ENCODE measurements at regions not wholly inside any gene's neighbourhood (a gene's known extent, or its start where the extent isn't known, plus 50 kb on each side); places are given as distances from the start of the nearest gene placed in this dataset.

GRCh38 chr11:134741453-134742223, 329.6 kb upstream of the B3GAT1 start:
- WGBS, 4 donors = 57 to 74% (median 60%) methylated on average over 10 of the region's 10 CpGs
- Histone ChIP-seq H3K36me3 (replicated peaks in 1 of 2) (no peaks in the 10 kb centered on the region), H3K27me3 (no peaks in the 10 kb centered on the region), H3K27ac (peak overlapping the region in 1 of 5 donors; percentile 26), H3K4me3 (no peak overlapping the region), H3K4me1 (replicated peaks in 1 of 2) (no peaks in the 10 kb centered on the region), H3K9me3 (replicated peaks in 1 of 3) (no peaks in the 10 kb centered on the region)
- TF ChIP-seq POLR2A (IDR thresholded peaks at IDR 0.05) (no peak), CTCF (IDR thresholded peaks at IDR 0.05) (no peak)
- DNase-seq = peak in 3 of 7 donors; percentile 7 to 39 (median 22)
- intact Hi-C loops (cut with DNase I) = no loop called here

GRCh38 chr11:134740590-134741261, 328.7 kb upstream of the B3GAT1 start:
- WGBS, 4 donors = 65 to 74% (median 72%) methylated on average over 9 of the region's 9 CpGs
- TF ChIP-seq POLR2A (IDR thresholded peaks at IDR 0.05) (no peak), CTCF (IDR thresholded peaks at IDR 0.05) (no peak)
- Histone ChIP-seq H3K36me3 (replicated peaks in 1 of 2) (no peaks in the 10 kb centered on the region), H3K4me3 (no peak overlapping the region), H3K9me3 (replicated peaks in 1 of 3) (no peaks in the 10 kb centered on the region), H3K27ac (no peak overlapping the region), H3K27me3 (no peaks in the 10 kb centered on the region), H3K4me1 (replicated peaks in 1 of 2) (no peaks in the 10 kb centered on the region)
- peak in 1 of 7 donors; percentile 4 for DNase-seq
- intact Hi-C loops (cut with DNase I) = no loop called here

DNA sequence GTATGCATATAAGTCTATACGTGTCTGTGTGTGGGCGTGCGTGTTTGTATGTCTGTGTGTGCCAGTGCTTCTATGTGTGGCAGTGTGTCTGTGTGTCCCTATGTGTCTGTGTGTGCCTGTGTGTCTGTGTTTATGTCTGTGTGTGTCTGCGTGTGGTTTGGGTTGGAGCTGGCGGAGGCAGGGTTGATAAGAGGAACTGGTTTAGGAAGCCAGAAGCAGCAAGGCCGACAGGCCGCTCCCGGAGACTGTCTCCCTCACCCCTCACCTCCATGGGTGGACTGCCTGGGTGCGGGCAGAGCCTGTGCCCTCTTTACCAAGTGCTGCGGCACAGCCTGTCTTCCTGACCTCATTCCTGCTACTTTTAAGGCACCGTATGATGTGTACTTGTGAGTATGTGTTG, 327.1 kb upstream of the B3GAT1 start:
- H3K4me1 ChIP-seq (replicated peaks in 1 of 2) = peaks cover 0 to 4% of the 10 kb centered on the region in 2 donors
- H3K27ac ChIP-seq = no peak overlapping the region
- no peaks in the 10 kb centered on the region for H3K27me3 ChIP-seq
- DNase-seq = no peak
- 68 to 83% (median 77%) methylated on average over 11 of the region's 11 CpGs for WGBS, 4 donors
- intact Hi-C loops (cut with DNase I) = no loop called here
- no peaks in the 10 kb centered on the region for H3K36me3 ChIP-seq (replicated peaks in 1 of 2)
- H3K9me3 ChIP-seq (replicated peaks in 1 of 3) = no peaks in the 10 kb centered on the region
- TF ChIP-seq POLR2A (IDR thresholded peaks at IDR 0.05) = no peak
- TF ChIP-seq CTCF (IDR thresholded peaks at IDR 0.05) = no peak
- H3K4me3 ChIP-seq = no peak overlapping the region

GRCh38 chr11:134738581-134738980, 326.5 kb upstream of the B3GAT1 start:
- intact Hi-C loops (cut with DNase I) = no loop called here
- Histone ChIP-seq H3K9me3 (replicated peaks in 1 of 3) (no peaks in the 10 kb centered on the region), H3K4me1 (replicated peaks in 1 of 2) (peaks cover 0 to 4% of the 10 kb centered on the region in 2 donors), H3K36me3 (replicated peaks in 1 of 2) (no peaks in the 10 kb centered on the region), H3K4me3 (no peak overlapping the region), H3K27me3 (no peaks in the 10 kb centered on the region), H3K27ac (no peak overlapping the region)
- 81 to 94% (median 86%) methylated on average over 21 to 22 of the region's 22 CpGs for WGBS, 4 donors
- TF ChIP-seq CTCF (IDR thresholded peaks at IDR 0.05) = no peak
- TF ChIP-seq POLR2A (IDR thresholded peaks at IDR 0.05) = no peak
- no peak for DNase-seq

All from adrenal gland (tissue), 9 donors.